GM12891 (cell line): ENCODE measurements at regions not wholly inside any gene's neighbourhood (a gene's known extent, or its start where the extent isn't known, plus 50 kb on each side); places are given as distances from the start of the nearest gene placed in this dataset.

ENCODE experiments used
- POLR2A ChIP-seq: IDR thresholded peaks from 2 replicates; pipeline ENCODE4 v1.6.1; 2011; ENCODE audit warnings: low read depth, low read length, control low read depth
- SPI1 ChIP-seq: IDR thresholded peaks from 2 replicates; pipeline ENCODE4 v1.6.1; 2011; ENCODE audit warnings: low read depth, low read length, control low read depth
- TAF1 ChIP-seq: IDR thresholded peaks from 2 replicates; pipeline ENCODE4 v1.6.1; 2011; ENCODE audit warnings: low read depth, low read length, control low read depth

GRCh38 chr2:16240402-16240801 lies 300.1 kb downstream of the MYCN start:
- TF ChIP-seq SPI1 (no peak), TAF1 (no peak), POLR2A (no peak)
